ENCODE measurements at regions not wholly inside any gene's neighbourhood (a gene's known extent, or its start where the extent isn't known, plus 50 kb on each side); places are given as distances from the start of the nearest gene placed in this dataset.
A peak's percentile ranks its signal among the peaks of the same experiment; 100 is the strongest.

GRCh38 chr3:82081351-82081750, 319.9 kb upstream of the GBE1 start:
- no peak for TF ChIP-seq CTCF (IDR thresholded peaks at IDR 0.05; ENCODE audit: control insufficient read depth, extremely low read depth, insufficient read depth)
- DNase-seq (ENCODE audit: low read depth), result no peak
- H3K4me3 ChIP-seq (ENCODE audit: low read depth, low read length), result no peak overlapping the region

DNA sequence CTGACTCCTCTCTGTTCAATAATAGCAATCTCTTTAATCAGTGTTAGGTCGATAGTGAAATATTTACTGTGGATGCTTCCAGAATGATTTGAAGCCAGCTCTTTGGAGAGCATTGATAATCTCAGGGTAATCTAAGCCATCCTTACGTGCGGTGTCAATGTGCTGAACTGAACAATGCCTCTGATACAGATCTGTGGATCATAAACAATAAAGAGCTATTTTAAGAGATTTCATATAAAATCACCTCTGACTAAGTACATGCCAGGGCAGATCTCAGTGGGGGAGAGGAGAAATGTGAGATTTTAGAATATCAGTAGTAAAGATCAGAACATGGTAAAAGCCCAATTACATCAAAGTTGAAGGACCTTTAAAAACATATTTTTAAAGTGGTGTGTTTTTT, 319.3 kb upstream of the GBE1 start:
- DNase-seq (ENCODE audit: low read depth), result no peak
- no peak overlapping the region for H3K4me3 ChIP-seq (ENCODE audit: low read depth, low read length)
- TF ChIP-seq CTCF (IDR thresholded peaks at IDR 0.05; ENCODE audit: control insufficient read depth, extremely low read depth, insufficient read depth), result no peak

DNA sequence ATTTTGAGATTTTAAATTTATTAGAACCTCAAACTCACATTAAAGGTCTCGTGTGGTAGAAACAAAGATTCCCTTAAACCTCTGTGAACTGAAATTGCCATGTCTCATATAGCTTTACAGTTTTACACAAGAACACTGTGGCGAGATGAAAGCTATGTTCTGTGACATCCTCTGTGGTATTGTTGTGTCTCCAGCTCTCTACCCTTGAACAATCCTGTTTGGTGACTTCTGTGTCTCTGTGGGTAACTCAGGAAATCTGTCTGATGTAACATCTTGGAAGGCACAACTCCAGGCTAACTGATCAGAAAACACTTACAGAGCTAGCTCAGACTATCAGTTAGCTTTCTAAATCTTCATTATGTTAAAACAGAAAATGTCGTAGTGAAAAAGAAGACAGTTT, 318.8 kb upstream of the GBE1 start:
- TF ChIP-seq CTCF (IDR thresholded peaks at IDR 0.05; ENCODE audit: control insufficient read depth, extremely low read depth, insufficient read depth), result no peak
- no peak overlapping the region for H3K4me3 ChIP-seq (ENCODE audit: low read depth, low read length)
- DNase-seq (ENCODE audit: low read depth), result peak; percentile 48

GRCh38 chr3:82079335-82079890, 318.0 kb upstream of the GBE1 start:
- DNase-seq (ENCODE audit: low read depth), result no peak
- no peak for TF ChIP-seq CTCF (IDR thresholded peaks at IDR 0.05; ENCODE audit: control insufficient read depth, extremely low read depth, insufficient read depth)
- no peak overlapping the region for H3K4me3 ChIP-seq (ENCODE audit: low read depth, low read length)

DNA sequence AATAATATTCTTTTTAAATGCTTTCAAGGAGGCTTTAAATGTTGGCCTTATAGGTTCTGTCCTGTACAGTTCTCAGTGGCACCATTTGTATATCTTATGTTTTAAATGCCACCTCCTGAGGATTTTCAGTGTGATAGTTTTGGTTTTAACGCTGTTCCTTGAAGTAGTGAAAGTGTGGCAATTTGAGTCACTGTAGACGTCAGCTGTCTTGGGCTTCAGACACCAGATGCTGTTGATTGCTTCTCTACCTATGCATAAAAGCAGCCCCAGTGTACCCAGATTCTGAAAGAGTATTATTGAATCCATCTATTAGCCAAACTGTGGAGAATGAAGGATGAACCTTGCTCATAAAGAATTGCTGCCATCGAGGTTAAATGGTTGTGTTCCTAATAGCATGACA, 316.8 kb upstream of the GBE1 start:
- TF ChIP-seq CTCF (IDR thresholded peaks at IDR 0.05; ENCODE audit: control insufficient read depth, extremely low read depth, insufficient read depth), result no peak
- no peak for DNase-seq (ENCODE audit: low read depth)
- H3K4me3 ChIP-seq (ENCODE audit: low read depth, low read length), result no peak overlapping the region

DNA sequence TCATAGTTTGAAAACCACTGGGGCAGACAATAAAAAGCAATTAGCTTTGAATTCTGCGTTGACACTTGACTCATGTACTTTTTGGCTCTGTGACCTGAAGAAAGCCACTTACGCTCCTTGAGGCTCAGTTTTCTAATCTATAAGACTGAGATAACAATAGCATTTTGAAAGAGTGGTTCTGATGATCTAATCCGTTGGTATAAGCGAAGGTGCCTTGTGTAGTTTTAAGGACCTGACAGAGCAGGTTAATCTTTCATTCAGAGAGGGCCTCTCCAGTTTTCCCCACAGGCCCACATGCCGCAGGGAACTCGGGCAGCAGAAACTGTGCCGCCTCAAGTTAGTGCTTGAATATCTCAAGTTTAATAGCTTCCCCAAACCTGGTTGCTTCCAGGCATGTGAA, 306.0 kb upstream of the GBE1 start:
- DNase-seq (ENCODE audit: low read depth), result no peak
- H3K4me3 ChIP-seq (ENCODE audit: low read depth, low read length), result no peak overlapping the region
- TF ChIP-seq CTCF (IDR thresholded peaks at IDR 0.05; ENCODE audit: control insufficient read depth, extremely low read depth, insufficient read depth), result no peak

DNA sequence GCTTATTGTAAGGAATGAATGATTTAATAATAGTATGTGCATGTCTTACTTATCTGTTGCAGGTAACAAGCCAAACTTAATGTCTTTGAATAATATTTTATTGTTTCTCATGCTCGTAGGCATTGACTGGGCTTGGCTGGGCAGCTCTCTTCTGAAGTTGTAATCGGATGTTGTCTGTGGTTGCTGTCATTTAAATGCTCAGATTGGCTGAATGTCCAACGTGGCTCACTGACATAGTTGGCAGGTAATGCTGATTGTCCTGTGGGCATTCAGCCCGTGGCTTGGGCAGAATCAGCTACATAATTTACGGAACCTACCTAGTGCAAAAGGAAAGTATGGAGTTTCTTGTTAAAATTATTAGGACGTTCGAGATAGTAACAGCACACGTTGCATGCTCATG, 297.4 kb upstream of the GBE1 start:
- TF ChIP-seq CTCF (IDR thresholded peaks at IDR 0.05; ENCODE audit: control insufficient read depth, extremely low read depth, insufficient read depth), result no peak
- peak; percentile 15 for DNase-seq (ENCODE audit: low read depth)
- no peak overlapping the region for H3K4me3 ChIP-seq (ENCODE audit: low read depth, low read length)
